ENCODE measurements at regions not wholly inside any gene's neighbourhood (a gene's known extent, or its start where the extent isn't known, plus 50 kb on each side); places are given as distances from the start of the nearest gene placed in this dataset.
"Not testable (repeated sequence)": the region's sequence is repeated elsewhere in the genome, so short reads cannot be mapped to it uniquely, and the experiment has no call there.

- H2AFZ ChIP-seq (ENCODE audit: low read length), result no peak overlapping the region
- H3K9me3 Mint-ChIP-seq, result no peaks in the 10 kb centered on the region
- no peaks in the 10 kb centered on the region for H3K27me3 ChIP-seq (ENCODE audit: insufficient read depth, low read length)
- peaks cover 44 to 49% of the 10 kb centered on the region in 2 experiments for H3K4me1 Mint-ChIP-seq
- H3K4me2 ChIP-seq (ENCODE audit: insufficient read depth, insufficient read length, low read length), result no peak overlapping the region
- no peak overlapping the region for H4K91ac ChIP-seq (ENCODE audit: insufficient read length, low read depth, low read length)
- peaks cover 2% of the 10 kb centered on the region for H4K20me1 ChIP-seq (ENCODE audit: control insufficient read depth, insufficient read depth, insufficient read length)
- H3T11ph ChIP-seq (ENCODE audit: low read length), result no peak overlapping the region
- no peak overlapping the region for H4K5ac ChIP-seq (ENCODE audit: insufficient read length, low read depth, low read length)
- H2BK5ac ChIP-seq (ENCODE audit: insufficient read length, low read length), result no peak overlapping the region
- H2AK5ac ChIP-seq (ENCODE audit: insufficient read length, low read length), result no peak overlapping the region
- H2BK12ac ChIP-seq (ENCODE audit: insufficient read length, low read depth, low read length), result no peak overlapping the region
- H3K27ac Mint-ChIP-seq, result no peak overlapping the region
- no peak overlapping the region for H3K4me3 Mint-ChIP-seq
- no peak overlapping the region for H2BK15ac ChIP-seq (ENCODE audit: low read depth, low read length)
- no peak overlapping the region for H3K23ac ChIP-seq (ENCODE audit: insufficient read length, low read depth, low read length)
- H3K4me1 ChIP-seq (ENCODE audit: insufficient read depth, low read length), result peaks cover 14% of the 10 kb centered on the region
- no peak for TF ChIP-seq CTCF (conservative IDR thresholded peaks at IDR 0.05)
- H2BK120ac ChIP-seq (ENCODE audit: low read depth, low read length, poor library complexity, severe bottlenecking), result no peak overlapping the region
- H3K79me1 ChIP-seq (ENCODE audit: insufficient read depth, low read depth, low read length, poor library complexity, severe bottlenecking), result no peaks in the 10 kb centered on the region
- no peaks in the 10 kb centered on the region for H3K9me3 ChIP-seq (ENCODE audit: control insufficient read depth, low read depth, low read length)
- no peaks in the 10 kb centered on the region for H3K79me2 ChIP-seq (ENCODE audit: insufficient read depth, low read length)
- no peak overlapping the region for H3K18ac ChIP-seq (ENCODE audit: insufficient read length, low read depth, low read length)
- no peaks in the 10 kb centered on the region for H3K23me2 ChIP-seq (ENCODE audit: insufficient read length, low read depth, low read length, poor library complexity, severe bottlenecking)
- H4K8ac ChIP-seq (replicated peaks; ENCODE audit: insufficient read length, low read depth, low read length), result no peak overlapping the region
- no peak overlapping the region for H3K9ac ChIP-seq (ENCODE audit: extremely low read depth, insufficient read length, low read length)
- DNase-seq, result no peak
- H2BK20ac ChIP-seq (ENCODE audit: low read depth, low read length, poor library complexity, severe bottlenecking), result no peak overlapping the region
- no peaks in the 10 kb centered on the region for H3K36me3 Mint-ChIP-seq (ENCODE audit: insufficient read depth in 1 of 3, low read depth in 3 of 3)
- no peak overlapping the region for H3K4ac ChIP-seq (ENCODE audit: low read depth, low read length)
- WGBS (ENCODE audit: extremely low coverage, insufficient read length, low lambda C conversion rate), result no CpG with 5 or more reads among the region's 11 CpGs
- H3K27ac ChIP-seq (ENCODE audit: insufficient read length, low read depth, low read length), result no peak overlapping the region
- H3K27me3 Mint-ChIP-seq (ENCODE audit: low read depth), result no peaks in the 10 kb centered on the region
- H3K14ac ChIP-seq (ENCODE audit: insufficient read depth, low read length), result no peak overlapping the region
- no peak overlapping the region for H3K56ac ChIP-seq (ENCODE audit: insufficient read length, low read depth, low read length)
Measured at GRCh38 chr6:125587666-125588632, 161.5 kb upstream of the HEY2 start.

DNA sequence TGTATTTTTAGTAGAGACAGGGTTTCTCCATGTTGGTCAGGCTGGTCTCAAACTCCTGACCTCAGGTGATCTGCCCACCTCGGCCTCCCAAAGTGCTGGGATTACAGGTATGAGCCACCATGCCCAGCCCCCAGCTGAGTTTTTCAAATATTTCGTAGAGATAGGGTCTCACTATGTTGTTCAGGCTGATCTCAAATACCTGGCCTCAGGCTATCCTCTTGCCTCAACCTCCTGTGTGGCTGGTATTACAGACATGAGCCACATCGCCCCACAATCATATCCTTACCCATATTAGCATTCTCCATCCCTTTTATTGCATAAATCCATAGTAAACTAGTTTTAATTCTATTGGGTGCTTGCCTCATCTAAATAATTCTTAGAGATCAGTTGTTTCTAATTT is 157.6 kb upstream of the HEY2 start:
- H3K4me1 ChIP-seq (ENCODE audit: insufficient read depth, low read length); DNase-seq; H3K27me3 ChIP-seq (ENCODE audit: insufficient read depth, low read length); H2AFZ ChIP-seq (ENCODE audit: low read length); H3K9ac ChIP-seq (ENCODE audit: extremely low read depth, insufficient read length, low read length); H3K36me3 Mint-ChIP-seq (ENCODE audit: insufficient read depth in 1 of 3, low read depth in 3 of 3); H4K91ac ChIP-seq (ENCODE audit: insufficient read length, low read depth, low read length); H3K27ac ChIP-seq (ENCODE audit: insufficient read length, low read depth, low read length); H3K79me1 ChIP-seq (ENCODE audit: insufficient read depth, low read depth, low read length, poor library complexity, severe bottlenecking); H3K18ac ChIP-seq (ENCODE audit: insufficient read length, low read depth, low read length); H3K4me3 Mint-ChIP-seq; H4K20me1 ChIP-seq (ENCODE audit: control insufficient read depth, insufficient read depth, insufficient read length); H3K23me2 ChIP-seq (ENCODE audit: insufficient read length, low read depth, low read length, poor library complexity, severe bottlenecking); H3K9me3 ChIP-seq (ENCODE audit: control insufficient read depth, low read depth, low read length); H2BK15ac ChIP-seq (ENCODE audit: low read depth, low read length); H3K4ac ChIP-seq (ENCODE audit: low read depth, low read length); H3K9me3 Mint-ChIP-seq; H2BK20ac ChIP-seq (ENCODE audit: low read depth, low read length, poor library complexity, severe bottlenecking); H4K5ac ChIP-seq (ENCODE audit: insufficient read length, low read depth, low read length); H2AK5ac ChIP-seq (ENCODE audit: insufficient read length, low read length); H3K79me2 ChIP-seq (ENCODE audit: insufficient read depth, low read length); H3K14ac ChIP-seq (ENCODE audit: insufficient read depth, low read length); H2BK5ac ChIP-seq (ENCODE audit: insufficient read length, low read length); H3K4me2 ChIP-seq (ENCODE audit: insufficient read depth, insufficient read length, low read length); H2BK120ac ChIP-seq (ENCODE audit: low read depth, low read length, poor library complexity, severe bottlenecking); H3T11ph ChIP-seq (ENCODE audit: low read length); H3K27ac Mint-ChIP-seq; H2BK12ac ChIP-seq (ENCODE audit: insufficient read length, low read depth, low read length); H3K56ac ChIP-seq (ENCODE audit: insufficient read length, low read depth, low read length); H4K8ac ChIP-seq (replicated peaks; ENCODE audit: insufficient read length, low read depth, low read length); H3K27me3 Mint-ChIP-seq (ENCODE audit: low read depth); H3K23ac ChIP-seq (ENCODE audit: insufficient read length, low read depth, low read length): not testable (repeated sequence)
- WGBS (ENCODE audit: extremely low coverage, insufficient read length, low lambda C conversion rate), result no CpG with 5 or more reads among the region's 3 CpGs
- peaks cover 23 to 26% of the 10 kb centered on the region in 2 experiments for H3K4me1 Mint-ChIP-seq
